ENCODE measurements at regions not wholly inside any gene's neighbourhood (a gene's known extent, or its start where the extent isn't known, plus 50 kb on each side); places are given as distances from the start of the nearest gene placed in this dataset.
A peak's percentile ranks its signal among the peaks of the same experiment; 100 is the strongest.

GRCh38 chr4:126599746-126600145, 1033.0 kb upstream of the INTU start:
- no peak for TF ChIP-seq ZFX (IDR thresholded peaks at IDR 0.05; ENCODE audit: borderline replicate concordance)
- TF ChIP-seq CTCF (IDR thresholded peaks at IDR 0.05) = no peak
- H3K27ac ChIP-seq = no peak overlapping the region

GRCh38 chr4:126603210-126603609, 1029.5 kb upstream of the INTU start:
- TF ChIP-seq CTCF (IDR thresholded peaks at IDR 0.05) (no peak), ZFX (IDR thresholded peaks at IDR 0.05; ENCODE audit: borderline replicate concordance) (no peak)
- H3K27ac ChIP-seq = no peak overlapping the region

GRCh38 chr4:126603825-126604224, 1028.9 kb upstream of the INTU start:
- TF ChIP-seq CTCF (IDR thresholded peaks at IDR 0.05) (no peak), ZFX (IDR thresholded peaks at IDR 0.05; ENCODE audit: borderline replicate concordance) (no peak)

GRCh38 chr4:126604268-126604867, 1028.4 kb upstream of the INTU start:
- no peak overlapping the region for H3K27ac ChIP-seq
- TF ChIP-seq ZFX (IDR thresholded peaks at IDR 0.05; ENCODE audit: borderline replicate concordance) (no peak), CTCF (IDR thresholded peaks at IDR 0.05) (peak; percentile 81)

More at GRCh38 chr4:126603825-126604224, 1028.9 kb upstream of the INTU start:
- H3K27ac ChIP-seq = no peak overlapping the region

- TF ChIP-seq ZFX (IDR thresholded peaks at IDR 0.05; ENCODE audit: borderline replicate concordance) = no peak
- no peak for TF ChIP-seq CTCF (IDR thresholded peaks at IDR 0.05)
- no peak overlapping the region for H3K27ac ChIP-seq
These were observed 1021.8 kb upstream of the INTU start for GRCh38 chr4:126610933-126611332.

- no peak overlapping the region for H3K27ac ChIP-seq
- TF ChIP-seq CTCF (IDR thresholded peaks at IDR 0.05) = no peak
- TF ChIP-seq ZFX (IDR thresholded peaks at IDR 0.05; ENCODE audit: borderline replicate concordance) = no peak
These were observed 1020.9 kb upstream of the INTU start for GRCh38 chr4:126611900-126612299.

- no peak overlapping the region for H3K27ac ChIP-seq
- TF ChIP-seq CTCF (IDR thresholded peaks at IDR 0.05) (no peak), ZFX (IDR thresholded peaks at IDR 0.05; ENCODE audit: borderline replicate concordance) (no peak)
These were observed 1018.4 kb upstream of the INTU start for GRCh38 chr4:126614356-126614855.

All from 22Rv1 (cell line).